GM12878 (cell line): ENCODE measurements at regions not wholly inside any gene's neighbourhood (a gene's known extent, or its start where the extent isn't known, plus 50 kb on each side); places are given as distances from the start of the nearest gene placed in this dataset.

Source experiments
- BMI1 ChIP-seq: fragments of 450-650 bp; IDR thresholded peaks from 2 replicates; pipeline ENCODE4 v1.6.1; 2016; ENCODE audit warnings: mild to moderate bottlenecking, moderate library complexity, borderline replicate concordance
- MAX ChIP-seq: IDR thresholded peaks from 2 replicates; pipeline ENCODE4 v1.6.1; 2012; ENCODE audit warnings: low read depth, low read length, improper control_type of control experiment
- NBN ChIP-seq: fragments of 450-650 bp; IDR thresholded peaks from 2 replicates; pipeline ENCODE4 v1.6.1; 2016
- POLR2A ChIP-seq: IDR thresholded peaks from 2 replicates; pipeline ENCODE4 v1.6.1; 2011; ENCODE audit warnings: low read depth, mild to moderate bottlenecking, low read length
- POLR2AphosphoS5 ChIP-seq: IDR thresholded peaks from 2 replicates; pipeline ENCODE4 v1.6.1; 2011; ENCODE audit warnings: mild to moderate bottlenecking, low read length, inconsistent platforms
- RCOR1 ChIP-seq: conservative IDR thresholded peaks from 2 replicates; pipeline ENCODE4 v1.6.1; 2012; ENCODE audit warnings: low read depth, low read length, improper control_type of control experiment
- SMC3 ChIP-seq: IDR thresholded peaks from 2 replicates; pipeline ENCODE4 v1.6.1; 2011; ENCODE audit warnings: low read length, improper control_type of control experiment, borderline replicate concordance
- SREBF1 ChIP-seq: IDR thresholded peaks from 2 replicates; pipeline ENCODE4 v1.6.1; 2012; ENCODE audit warnings: mild to moderate bottlenecking, low read length
- YY1 ChIP-seq: IDR thresholded peaks from 2 replicates; pipeline ENCODE4 v1.6.1; 2011; ENCODE audit warnings: low read depth, mild to moderate bottlenecking, low read length
- ZNF592 ChIP-seq: fragments of 450-650 bp; IDR thresholded peaks from 2 replicates; pipeline ENCODE4 v1.6.1; 2017; ENCODE audit warnings: mild to moderate bottlenecking, moderate library complexity
- TF ChIP-seq, protein P1 (sequence below): fragments of 450-650 bp; IDR thresholded peaks from 2 replicates; pipeline ENCODE4 v1.6.1; 2016; ENCODE audit warnings: mild to moderate bottlenecking
- TF ChIP-seq, protein P2 (sequence below): IDR thresholded peaks from 2 replicates; pipeline ENCODE4 v1.6.1; 2011; ENCODE audit warnings: mild to moderate bottlenecking, low read depth, low read length, moderate library complexity; ENCODE audit not compliant: insufficient replicate concordance
- TF ChIP-seq, protein P3 (sequence below), 3 experiments: IDR thresholded peaks in 2 of 3; conservative IDR thresholded peaks in 1 of 3; 2 replicates each; pipeline ENCODE4 v1.5.1; 2011; ENCODE audit warnings: low read depth in 3 of 3, low read length in 3 of 3, mild to moderate bottlenecking in 3 of 3, control low read depth in 2 of 3, moderate library complexity in 2 of 3, inconsistent platforms in 1 of 3, mixed read lengths in 1 of 3; ENCODE audit not compliant: control insufficient read depth in 2 of 3, insufficient read depth in 1 of 3; ENCODE audit errors: extremely low read depth in 1 of 3

GRCh38 chr5:87182649-87183048 is 85.0 kb upstream of the RASA1 start:
- no peak for TF ChIP-seq MAX
- TF ChIP-seq, protein P1, sequence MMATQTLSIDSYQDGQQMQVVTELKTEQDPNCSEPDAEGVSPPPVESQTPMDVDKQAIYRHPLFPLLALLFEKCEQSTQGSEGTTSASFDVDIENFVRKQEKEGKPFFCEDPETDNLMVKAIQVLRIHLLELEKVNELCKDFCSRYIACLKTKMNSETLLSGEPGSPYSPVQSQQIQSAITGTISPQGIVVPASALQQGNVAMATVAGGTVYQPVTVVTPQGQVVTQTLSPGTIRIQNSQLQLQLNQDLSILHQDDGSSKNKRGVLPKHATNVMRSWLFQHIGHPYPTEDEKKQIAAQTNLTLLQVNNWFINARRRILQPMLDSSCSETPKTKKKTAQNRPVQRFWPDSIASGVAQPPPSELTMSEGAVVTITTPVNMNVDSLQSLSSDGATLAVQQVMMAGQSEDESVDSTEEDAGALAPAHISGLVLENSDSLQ = no peak
- TF ChIP-seq, protein P2, sequence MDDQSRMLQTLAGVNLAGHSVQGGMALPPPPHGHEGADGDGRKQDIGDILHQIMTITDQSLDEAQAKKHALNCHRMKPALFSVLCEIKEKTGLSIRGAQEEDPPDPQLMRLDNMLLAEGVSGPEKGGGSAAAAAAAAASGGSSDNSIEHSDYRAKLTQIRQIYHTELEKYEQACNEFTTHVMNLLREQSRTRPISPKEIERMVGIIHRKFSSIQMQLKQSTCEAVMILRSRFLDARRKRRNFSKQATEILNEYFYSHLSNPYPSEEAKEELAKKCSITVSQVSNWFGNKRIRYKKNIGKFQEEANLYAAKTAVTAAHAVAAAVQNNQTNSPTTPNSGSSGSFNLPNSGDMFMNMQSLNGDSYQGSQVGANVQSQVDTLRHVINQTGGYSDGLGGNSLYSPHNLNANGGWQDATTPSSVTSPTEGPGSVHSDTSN = no peak
- no peak for TF ChIP-seq POLR2A
- TF ChIP-seq, protein P3, sequence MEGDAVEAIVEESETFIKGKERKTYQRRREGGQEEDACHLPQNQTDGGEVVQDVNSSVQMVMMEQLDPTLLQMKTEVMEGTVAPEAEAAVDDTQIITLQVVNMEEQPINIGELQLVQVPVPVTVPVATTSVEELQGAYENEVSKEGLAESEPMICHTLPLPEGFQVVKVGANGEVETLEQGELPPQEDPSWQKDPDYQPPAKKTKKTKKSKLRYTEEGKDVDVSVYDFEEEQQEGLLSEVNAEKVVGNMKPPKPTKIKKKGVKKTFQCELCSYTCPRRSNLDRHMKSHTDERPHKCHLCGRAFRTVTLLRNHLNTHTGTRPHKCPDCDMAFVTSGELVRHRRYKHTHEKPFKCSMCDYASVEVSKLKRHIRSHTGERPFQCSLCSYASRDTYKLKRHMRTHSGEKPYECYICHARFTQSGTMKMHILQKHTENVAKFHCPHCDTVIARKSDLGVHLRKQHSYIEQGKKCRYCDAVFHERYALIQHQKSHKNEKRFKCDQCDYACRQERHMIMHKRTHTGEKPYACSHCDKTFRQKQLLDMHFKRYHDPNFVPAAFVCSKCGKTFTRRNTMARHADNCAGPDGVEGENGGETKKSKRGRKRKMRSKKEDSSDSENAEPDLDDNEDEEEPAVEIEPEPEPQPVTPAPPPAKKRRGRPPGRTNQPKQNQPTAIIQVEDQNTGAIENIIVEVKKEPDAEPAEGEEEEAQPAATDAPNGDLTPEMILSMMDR (IDR thresholded peaks at IDR 0.05 in 2 of 3, conservative IDR thresholded peaks at IDR 0.05 in 1 of 3; ENCODE audit: control insufficient read depth in 2 of 3, extremely low read depth in 1 of 3, insufficient read depth in 1 of 3, low read depth in 3 of 3, low read length in 3 of 3) = no peak
- no peak for TF ChIP-seq SMC3
- no peak for TF ChIP-seq NBN
- TF ChIP-seq YY1 = no peak
- no peak for TF ChIP-seq POLR2AphosphoS5
- no peak for TF ChIP-seq SREBF1
- TF ChIP-seq ZNF592 = no peak
- no peak for TF ChIP-seq RCOR1
- no peak for TF ChIP-seq BMI1
